ENCODE measurements at regions not wholly inside any gene's neighbourhood (a gene's known extent, or its start where the extent isn't known, plus 50 kb on each side); places are given as distances from the start of the nearest gene placed in this dataset.

- Mint-ChIP-seq H3K27me3 (ENCODE audit: unreplicated experiment) (no peaks in the 10 kb centered on the region), H3K9me3 (ENCODE audit: low read depth, unreplicated experiment) (no peaks in the 10 kb centered on the region), H3K4me1 (ENCODE audit: low read depth, unreplicated experiment) (peaks cover 8% of the 10 kb centered on the region), H3K27ac (ENCODE audit: unreplicated experiment) (no peak overlapping the region), H3K4me3 (ENCODE audit: low read depth, unreplicated experiment) (no peak overlapping the region), H3K36me3 (ENCODE audit: insufficient read depth, unreplicated experiment) (no peaks in the 10 kb centered on the region)
- BruUV-seq (replicated peaks): no TSS peak
- intact Hi-C loops (cut with micrococcal nuclease; ENCODE audit: unreplicated experiment): no loop called here
- CTCF ChIA-PET: interaction anchor here (0.6 kb wide), 1 partner anchor 12 kb away, joined by 3 read pairs; no protein-coding TSS in a partner anchor
- TF ChIP-seq, protein P1, sequence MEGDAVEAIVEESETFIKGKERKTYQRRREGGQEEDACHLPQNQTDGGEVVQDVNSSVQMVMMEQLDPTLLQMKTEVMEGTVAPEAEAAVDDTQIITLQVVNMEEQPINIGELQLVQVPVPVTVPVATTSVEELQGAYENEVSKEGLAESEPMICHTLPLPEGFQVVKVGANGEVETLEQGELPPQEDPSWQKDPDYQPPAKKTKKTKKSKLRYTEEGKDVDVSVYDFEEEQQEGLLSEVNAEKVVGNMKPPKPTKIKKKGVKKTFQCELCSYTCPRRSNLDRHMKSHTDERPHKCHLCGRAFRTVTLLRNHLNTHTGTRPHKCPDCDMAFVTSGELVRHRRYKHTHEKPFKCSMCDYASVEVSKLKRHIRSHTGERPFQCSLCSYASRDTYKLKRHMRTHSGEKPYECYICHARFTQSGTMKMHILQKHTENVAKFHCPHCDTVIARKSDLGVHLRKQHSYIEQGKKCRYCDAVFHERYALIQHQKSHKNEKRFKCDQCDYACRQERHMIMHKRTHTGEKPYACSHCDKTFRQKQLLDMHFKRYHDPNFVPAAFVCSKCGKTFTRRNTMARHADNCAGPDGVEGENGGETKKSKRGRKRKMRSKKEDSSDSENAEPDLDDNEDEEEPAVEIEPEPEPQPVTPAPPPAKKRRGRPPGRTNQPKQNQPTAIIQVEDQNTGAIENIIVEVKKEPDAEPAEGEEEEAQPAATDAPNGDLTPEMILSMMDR (IDR thresholded peaks at IDR 0.05; ENCODE audit: unreplicated experiment): no peak
- DNase-seq: no peak
These were observed 68.3 kb downstream of the NR2F2 start for GRCh38 chr15:96398776-96399175.

GRCh38 chr15:96402403-96402802 is 71.9 kb downstream of the NR2F2 start:
- TF ChIP-seq, protein P1 (IDR thresholded peaks at IDR 0.05; ENCODE audit: unreplicated experiment): no peak
- Mint-ChIP-seq H3K36me3 (ENCODE audit: insufficient read depth, unreplicated experiment) (no peaks in the 10 kb centered on the region), H3K4me1 (ENCODE audit: low read depth, unreplicated experiment) (no peaks in the 10 kb centered on the region), H3K27ac (ENCODE audit: unreplicated experiment) (no peak overlapping the region), H3K9me3 (ENCODE audit: low read depth, unreplicated experiment) (no peaks in the 10 kb centered on the region), H3K27me3 (ENCODE audit: unreplicated experiment) (no peaks in the 10 kb centered on the region), H3K4me3 (ENCODE audit: low read depth, unreplicated experiment) (no peak overlapping the region)
- BruUV-seq (replicated peaks): no TSS peak
- intact Hi-C loops (cut with micrococcal nuclease; ENCODE audit: unreplicated experiment): no loop called here
- no peak for DNase-seq
- CTCF ChIA-PET: no interaction called here

GRCh38 chr15:96403071-96403470 is 72.6 kb downstream of the NR2F2 start:
- Mint-ChIP-seq H3K4me1 (ENCODE audit: low read depth, unreplicated experiment) (no peaks in the 10 kb centered on the region), H3K9me3 (ENCODE audit: low read depth, unreplicated experiment) (no peaks in the 10 kb centered on the region), H3K27me3 (ENCODE audit: unreplicated experiment) (no peaks in the 10 kb centered on the region), H3K4me3 (ENCODE audit: low read depth, unreplicated experiment) (no peak overlapping the region), H3K36me3 (ENCODE audit: insufficient read depth, unreplicated experiment) (no peaks in the 10 kb centered on the region), H3K27ac (ENCODE audit: unreplicated experiment) (no peak overlapping the region)
- no TSS peak for BruUV-seq (replicated peaks)
- no peak for DNase-seq
- intact Hi-C loops (cut with micrococcal nuclease; ENCODE audit: unreplicated experiment): no loop called here
- TF ChIP-seq, protein P1 (IDR thresholded peaks at IDR 0.05; ENCODE audit: unreplicated experiment): no peak
- CTCF ChIA-PET: no interaction called here

DNA sequence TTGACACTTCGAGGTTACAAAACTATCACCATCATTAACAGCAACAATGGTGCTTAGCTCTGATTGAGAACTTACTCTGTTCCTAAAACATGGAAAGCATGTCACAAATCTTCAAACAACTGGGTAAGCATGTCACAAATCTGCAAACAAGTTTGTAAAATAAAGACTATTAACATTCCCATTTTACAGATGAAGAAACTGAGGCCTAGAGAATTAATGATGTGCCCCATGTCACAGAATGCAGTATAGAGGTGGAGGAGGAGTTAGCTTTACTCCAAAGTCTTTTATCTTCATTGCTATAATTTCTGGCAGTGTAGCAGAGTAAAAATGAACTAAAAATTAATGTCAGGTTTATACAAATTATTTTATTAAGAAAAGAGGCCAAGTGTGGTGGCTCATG is 73.4 kb downstream of the NR2F2 start:
- CTCF ChIA-PET: no interaction called here
- Mint-ChIP-seq H3K36me3 (ENCODE audit: insufficient read depth, unreplicated experiment) (peaks cover 2% of the 10 kb centered on the region), H3K4me3 (ENCODE audit: low read depth, unreplicated experiment) (no peak overlapping the region), H3K27ac (ENCODE audit: unreplicated experiment) (no peak overlapping the region), H3K4me1 (ENCODE audit: low read depth, unreplicated experiment) (no peaks in the 10 kb centered on the region), H3K27me3 (ENCODE audit: unreplicated experiment) (no peaks in the 10 kb centered on the region), H3K9me3 (ENCODE audit: low read depth, unreplicated experiment) (no peaks in the 10 kb centered on the region)
- TF ChIP-seq, protein P1 (IDR thresholded peaks at IDR 0.05; ENCODE audit: unreplicated experiment): no peak
- no TSS peak for BruUV-seq (replicated peaks)
- intact Hi-C loops (cut with micrococcal nuclease; ENCODE audit: unreplicated experiment): no loop called here
- no peak for DNase-seq

Data from Calu3 (cell line).